Esophagus muscularis mucosa (tissue), 4 donors: ENCODE measurements at regions not wholly inside any gene's neighbourhood (a gene's known extent, or its start where the extent isn't known, plus 50 kb on each side); places are given as distances from the start of the nearest gene placed in this dataset.

Experiments used
- EP300 ChIP-seq: sonication (generic); formaldehyde crosslinking; IDR thresholded peaks from one replicate; pipeline ENCODE4 v1.6.1; 2017; ENCODE audit warnings: antibody characterized with exemption
- POLR2A ChIP-seq: fragments of 450-650 bp; IDR thresholded peaks from one replicate; pipeline ENCODE4 v1.6.1; 2017; ENCODE audit warnings: antibody characterized with exemption, moderate library complexity, mild to moderate bottlenecking, low read depth
- POLR2AphosphoS5 ChIP-seq, 2 donors: sonication (generic); formaldehyde crosslinking; IDR thresholded peaks; one replicate each; pipeline ENCODE4 v1.6.1; 2017; ENCODE audit warnings: antibody characterized with exemption in 2 of 2
- TF ChIP-seq, protein P1 (sequence below), 3 experiments: fragments of 200-600 bp in 2 of 3; fragments of 450-650 bp in 1 of 3; sonication (generic) in 2 of 3; IDR thresholded peaks; one replicate each; pipeline ENCODE4 v1.5.1; 2017 to 2019; ENCODE audit warnings: antibody characterized with exemption in 3 of 3, mild to moderate bottlenecking in 2 of 3, moderate library complexity in 1 of 3

GRCh38 chrX:149213264-149213663 lies 291.8 kb downstream of the IDS start:
- TF ChIP-seq, protein P1, sequence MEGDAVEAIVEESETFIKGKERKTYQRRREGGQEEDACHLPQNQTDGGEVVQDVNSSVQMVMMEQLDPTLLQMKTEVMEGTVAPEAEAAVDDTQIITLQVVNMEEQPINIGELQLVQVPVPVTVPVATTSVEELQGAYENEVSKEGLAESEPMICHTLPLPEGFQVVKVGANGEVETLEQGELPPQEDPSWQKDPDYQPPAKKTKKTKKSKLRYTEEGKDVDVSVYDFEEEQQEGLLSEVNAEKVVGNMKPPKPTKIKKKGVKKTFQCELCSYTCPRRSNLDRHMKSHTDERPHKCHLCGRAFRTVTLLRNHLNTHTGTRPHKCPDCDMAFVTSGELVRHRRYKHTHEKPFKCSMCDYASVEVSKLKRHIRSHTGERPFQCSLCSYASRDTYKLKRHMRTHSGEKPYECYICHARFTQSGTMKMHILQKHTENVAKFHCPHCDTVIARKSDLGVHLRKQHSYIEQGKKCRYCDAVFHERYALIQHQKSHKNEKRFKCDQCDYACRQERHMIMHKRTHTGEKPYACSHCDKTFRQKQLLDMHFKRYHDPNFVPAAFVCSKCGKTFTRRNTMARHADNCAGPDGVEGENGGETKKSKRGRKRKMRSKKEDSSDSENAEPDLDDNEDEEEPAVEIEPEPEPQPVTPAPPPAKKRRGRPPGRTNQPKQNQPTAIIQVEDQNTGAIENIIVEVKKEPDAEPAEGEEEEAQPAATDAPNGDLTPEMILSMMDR (IDR thresholded peaks at IDR 0.05) = no peak
- TF ChIP-seq EP300 = no peak
- TF ChIP-seq POLR2A = no peak
- no peak for TF ChIP-seq POLR2AphosphoS5 (IDR thresholded peaks at IDR 0.05)
